ENCODE measurements at regions not wholly inside any gene's neighbourhood (a gene's known extent, or its start where the extent isn't known, plus 50 kb on each side); places are given as distances from the start of the nearest gene placed in this dataset.

GRCh38 chr20:53735536-53736050, 142.0 kb upstream of the ZNF217 start:
- TF ChIP-seq YY1 (IDR thresholded peaks at IDR 0.05) (no peak), SP1 (IDR thresholded peaks at IDR 0.05) (no peak), CTCF (IDR thresholded peaks at IDR 0.05; ENCODE audit: low read depth, low read length, missing input control) (no peak), TAF1 (conservative IDR thresholded peaks at IDR 0.05) (no peak)
- TF ChIP-seq, protein P1, sequence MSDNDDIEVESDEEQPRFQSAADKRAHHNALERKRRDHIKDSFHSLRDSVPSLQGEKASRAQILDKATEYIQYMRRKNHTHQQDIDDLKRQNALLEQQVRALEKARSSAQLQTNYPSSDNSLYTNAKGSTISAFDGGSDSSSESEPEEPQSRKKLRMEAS (IDR thresholded peaks at IDR 0.05) = no peak

All from liver (tissue), 3 donors.